ENCODE measurements at regions not wholly inside any gene's neighbourhood (a gene's known extent, or its start where the extent isn't known, plus 50 kb on each side); places are given as distances from the start of the nearest gene placed in this dataset.

DNA sequence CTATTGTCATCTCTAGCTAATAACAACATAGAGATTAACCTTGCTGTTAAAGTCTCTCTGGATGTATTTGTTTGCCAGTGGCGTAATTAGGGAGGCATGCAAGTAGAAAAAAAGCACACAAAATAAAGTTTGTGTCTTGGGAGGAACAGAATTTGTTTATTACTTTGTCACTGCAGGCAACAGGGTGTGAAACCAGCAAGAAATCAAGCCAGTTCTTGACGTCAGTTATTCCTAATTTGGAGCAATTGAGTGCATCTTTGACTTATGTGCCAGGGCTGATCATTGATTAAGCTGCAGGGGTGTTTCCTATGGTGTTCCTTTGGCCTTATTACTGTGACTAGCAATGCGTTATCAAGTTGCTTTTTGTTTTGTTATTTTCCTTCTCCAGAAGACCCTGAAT lies 751.0 kb downstream of the KCNA4 start:
- DNase-seq (ENCODE audit: low spot score) = no peak
- Mint-ChIP-seq H3K27ac (ENCODE audit: unreplicated experiment) (no peak overlapping the region), H3K4me3 (ENCODE audit: unreplicated experiment) (no peak overlapping the region), H3K27me3 (ENCODE audit: low read depth) (peaks cover 2% of the 10 kb centered on the region), H3K36me3 (ENCODE audit: low read depth) (no peaks in the 10 kb centered on the region), H3K4me1 (ENCODE audit: low read depth) (no peaks in the 10 kb centered on the region), H3K9me3 (ENCODE audit: low read depth) (no peaks in the 10 kb centered on the region)
- TF ChIP-seq, protein P1, sequence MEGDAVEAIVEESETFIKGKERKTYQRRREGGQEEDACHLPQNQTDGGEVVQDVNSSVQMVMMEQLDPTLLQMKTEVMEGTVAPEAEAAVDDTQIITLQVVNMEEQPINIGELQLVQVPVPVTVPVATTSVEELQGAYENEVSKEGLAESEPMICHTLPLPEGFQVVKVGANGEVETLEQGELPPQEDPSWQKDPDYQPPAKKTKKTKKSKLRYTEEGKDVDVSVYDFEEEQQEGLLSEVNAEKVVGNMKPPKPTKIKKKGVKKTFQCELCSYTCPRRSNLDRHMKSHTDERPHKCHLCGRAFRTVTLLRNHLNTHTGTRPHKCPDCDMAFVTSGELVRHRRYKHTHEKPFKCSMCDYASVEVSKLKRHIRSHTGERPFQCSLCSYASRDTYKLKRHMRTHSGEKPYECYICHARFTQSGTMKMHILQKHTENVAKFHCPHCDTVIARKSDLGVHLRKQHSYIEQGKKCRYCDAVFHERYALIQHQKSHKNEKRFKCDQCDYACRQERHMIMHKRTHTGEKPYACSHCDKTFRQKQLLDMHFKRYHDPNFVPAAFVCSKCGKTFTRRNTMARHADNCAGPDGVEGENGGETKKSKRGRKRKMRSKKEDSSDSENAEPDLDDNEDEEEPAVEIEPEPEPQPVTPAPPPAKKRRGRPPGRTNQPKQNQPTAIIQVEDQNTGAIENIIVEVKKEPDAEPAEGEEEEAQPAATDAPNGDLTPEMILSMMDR (IDR thresholded peaks at IDR 0.05) = no peak

DNA sequence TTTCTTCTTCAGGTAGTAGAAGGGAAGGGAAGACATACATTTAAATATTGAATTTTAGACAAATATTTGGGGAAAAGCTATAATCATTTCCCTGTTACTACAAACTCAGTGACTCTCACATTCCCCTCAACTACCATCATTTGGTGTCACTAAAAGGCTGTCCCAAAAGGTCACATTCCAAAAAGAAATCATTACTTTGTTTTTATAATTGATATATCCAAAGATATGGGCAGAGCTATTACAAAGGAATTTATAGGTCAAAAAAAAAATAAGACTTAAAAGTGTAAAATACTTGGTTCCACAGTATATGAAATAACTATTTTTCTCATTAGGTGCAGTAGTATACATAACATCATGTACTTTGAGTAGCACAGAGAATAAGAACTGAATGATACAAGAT lies 751.4 kb downstream of the KCNA4 start:
- TF ChIP-seq, protein P1 (IDR thresholded peaks at IDR 0.05) = no peak
- Mint-ChIP-seq H3K27ac (ENCODE audit: unreplicated experiment) (no peak overlapping the region), H3K4me3 (ENCODE audit: unreplicated experiment) (no peak overlapping the region), H3K9me3 (ENCODE audit: low read depth) (no peaks in the 10 kb centered on the region), H3K4me1 (ENCODE audit: low read depth) (no peaks in the 10 kb centered on the region), H3K27me3 (ENCODE audit: low read depth) (peaks cover 2% of the 10 kb centered on the region), H3K36me3 (ENCODE audit: low read depth) (no peaks in the 10 kb centered on the region)
- no peak for DNase-seq (ENCODE audit: low spot score)

DNA sequence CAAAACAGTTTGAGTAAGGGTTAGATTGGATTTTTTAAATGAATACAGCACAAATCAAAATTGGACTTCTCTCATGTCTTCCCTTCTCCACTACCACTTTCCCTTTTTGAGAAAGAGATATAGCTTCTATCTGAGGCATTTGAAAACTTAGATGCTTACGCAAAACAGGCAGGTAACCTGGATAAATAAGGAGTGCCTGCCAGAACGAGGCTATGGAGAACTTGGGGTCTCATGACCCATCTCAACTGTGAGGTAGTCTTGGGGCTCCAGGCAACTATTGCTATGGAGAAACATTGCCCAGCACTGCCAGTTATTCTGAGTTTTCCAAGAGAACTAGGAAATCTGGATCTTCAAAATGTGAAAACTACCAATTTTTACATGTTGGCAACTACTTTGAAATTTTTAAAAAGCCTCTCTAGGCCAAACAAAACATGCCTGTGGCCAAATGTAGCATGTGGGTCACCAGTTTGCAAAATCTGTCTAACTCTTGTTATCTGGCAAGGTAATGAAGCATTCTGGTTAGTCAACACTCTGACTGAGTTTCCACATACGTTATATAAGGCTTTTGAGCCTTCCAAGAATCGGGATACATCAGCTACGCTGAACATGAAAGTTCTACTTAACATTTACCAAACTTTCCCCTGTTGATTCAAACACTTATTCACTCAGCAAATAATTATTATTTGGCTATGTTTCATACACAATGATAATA lies 752.7 kb downstream of the KCNA4 start:
- Mint-ChIP-seq H3K36me3 (ENCODE audit: low read depth) (peaks cover 2% of the 10 kb centered on the region), H3K4me3 (ENCODE audit: unreplicated experiment) (no peak overlapping the region), H3K4me1 (ENCODE audit: low read depth) (no peaks in the 10 kb centered on the region), H3K27me3 (ENCODE audit: low read depth) (peaks cover 9% of the 10 kb centered on the region), H3K9me3 (ENCODE audit: low read depth) (peaks cover 9% of the 10 kb centered on the region), H3K27ac (ENCODE audit: unreplicated experiment) (no peak overlapping the region)
- DNase-seq (ENCODE audit: low spot score) = no peak
- TF ChIP-seq, protein P1 (IDR thresholded peaks at IDR 0.05) = no peak

DNA sequence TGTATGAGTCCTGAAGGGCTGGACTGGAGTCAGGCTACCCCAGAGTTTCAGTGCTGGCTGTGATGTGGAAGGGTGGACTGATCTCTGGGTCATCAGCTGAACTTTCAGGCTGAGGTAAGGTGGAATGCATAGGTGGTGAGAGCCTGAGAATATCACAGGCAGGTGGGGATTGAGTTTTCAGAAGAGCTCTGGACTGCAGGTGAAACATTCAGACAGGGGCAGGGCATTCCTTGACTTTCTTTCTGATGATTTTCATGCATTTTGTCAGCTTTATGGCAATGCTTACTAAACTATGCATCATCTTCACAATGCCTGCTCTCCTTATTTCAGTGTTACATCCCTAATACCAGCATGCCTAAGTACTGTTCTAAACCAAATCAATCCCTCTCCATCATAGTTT lies 755.0 kb downstream of the KCNA4 start:
- Mint-ChIP-seq H3K27ac (ENCODE audit: unreplicated experiment) (no peak overlapping the region), H3K4me1 (ENCODE audit: low read depth) (no peaks in the 10 kb centered on the region), H3K36me3 (ENCODE audit: low read depth) (peaks cover 8% of the 10 kb centered on the region), H3K27me3 (ENCODE audit: low read depth) (peaks cover 7% of the 10 kb centered on the region), H3K4me3 (ENCODE audit: unreplicated experiment) (no peak overlapping the region), H3K9me3 (ENCODE audit: low read depth) (peaks cover 20% of the 10 kb centered on the region)
- DNase-seq (ENCODE audit: low spot score) = no peak
- TF ChIP-seq, protein P1 (IDR thresholded peaks at IDR 0.05) = no peak

DNA sequence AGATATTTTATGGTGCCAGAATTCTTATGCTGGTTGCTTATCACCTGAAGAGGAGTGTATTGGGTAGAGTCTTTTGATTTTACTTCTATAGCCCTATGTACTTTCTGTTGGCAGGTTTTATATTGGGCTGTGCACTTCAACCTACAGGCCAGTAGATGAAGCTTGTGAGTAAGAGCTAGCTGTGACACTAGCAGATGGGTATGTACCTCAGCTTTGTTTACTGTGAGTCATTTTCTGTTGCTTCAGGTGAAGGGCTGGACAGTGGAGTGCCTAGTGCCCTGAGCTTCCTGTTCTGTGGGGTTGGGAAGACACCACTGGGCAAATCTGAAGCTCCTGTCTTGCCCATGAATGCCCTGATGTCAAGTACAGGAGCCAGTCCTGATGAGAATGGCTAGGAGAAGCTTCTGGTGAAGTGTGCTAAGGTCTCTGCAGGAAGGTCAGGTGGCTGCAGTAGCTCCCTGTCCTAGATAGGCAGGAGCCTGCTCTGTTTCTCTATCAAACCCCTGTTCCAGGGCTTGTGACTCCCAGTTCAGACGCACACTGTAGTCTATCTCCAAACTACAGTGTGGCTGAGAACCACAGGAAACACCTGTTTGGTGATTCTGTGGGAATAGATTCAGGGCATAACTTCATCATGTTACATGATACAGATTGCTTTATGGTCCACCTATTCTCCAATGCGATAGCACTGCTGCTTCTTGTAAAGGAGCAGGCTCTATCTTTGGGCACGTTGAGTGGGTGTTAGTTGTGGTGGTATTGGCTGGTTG lies 755.7 kb downstream of the KCNA4 start:
- H3K36me3 Mint-ChIP-seq (ENCODE audit: low read depth) = peaks cover 8% of the 10 kb centered on the region

More for the DNA sequence above, 755.7 kb downstream of the KCNA4 start:
- Mint-ChIP-seq H3K4me1 (ENCODE audit: low read depth) (no peaks in the 10 kb centered on the region), H3K27ac (ENCODE audit: unreplicated experiment) (no peak overlapping the region), H3K4me3 (ENCODE audit: unreplicated experiment) (no peak overlapping the region), H3K9me3 (ENCODE audit: low read depth) (peaks cover 20% of the 10 kb centered on the region), H3K27me3 (ENCODE audit: low read depth) (peaks cover 7% of the 10 kb centered on the region)
- TF ChIP-seq, protein P1 (IDR thresholded peaks at IDR 0.05) = no peak
- no peak for DNase-seq (ENCODE audit: low spot score)

All from chondrocyte (in vitro differentiated cells).